Left hindlimb (tissue), 1 donor: ENCODE measurements at regions not wholly inside any gene's neighbourhood (a gene's known extent, or its start where the extent isn't known, plus 50 kb on each side); places are given as distances from the start of the nearest gene placed in this dataset.
"Not testable (repeated sequence)": the region's sequence is repeated elsewhere in the genome, so short reads cannot be mapped to it uniquely, and the experiment has no call there.

Experiments
- DNase-seq: peaks from one replicate; pipeline ENCODE4 v3.0.0-alpha.2; 2018

DNA sequence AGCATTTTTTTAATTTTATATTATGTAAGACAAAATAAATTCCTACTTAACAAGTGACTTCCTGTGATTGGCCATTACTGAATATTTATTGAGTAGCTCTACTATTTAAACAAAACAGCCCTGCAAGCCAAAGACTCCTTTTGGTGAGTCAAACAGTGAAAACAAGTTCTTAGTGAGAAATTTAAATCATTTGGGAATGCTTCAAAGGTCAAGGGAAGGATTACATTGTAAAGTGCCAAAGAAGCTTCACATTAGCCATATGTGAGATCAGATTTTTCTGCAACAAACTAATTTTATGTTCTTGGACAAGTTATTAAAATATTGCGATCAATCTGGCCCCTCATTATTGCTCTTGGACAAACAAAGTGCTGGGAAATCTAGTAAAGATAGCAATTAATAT lies 795.4 kb upstream of the MGAT4C start:
- no peak for DNase-seq

DNA sequence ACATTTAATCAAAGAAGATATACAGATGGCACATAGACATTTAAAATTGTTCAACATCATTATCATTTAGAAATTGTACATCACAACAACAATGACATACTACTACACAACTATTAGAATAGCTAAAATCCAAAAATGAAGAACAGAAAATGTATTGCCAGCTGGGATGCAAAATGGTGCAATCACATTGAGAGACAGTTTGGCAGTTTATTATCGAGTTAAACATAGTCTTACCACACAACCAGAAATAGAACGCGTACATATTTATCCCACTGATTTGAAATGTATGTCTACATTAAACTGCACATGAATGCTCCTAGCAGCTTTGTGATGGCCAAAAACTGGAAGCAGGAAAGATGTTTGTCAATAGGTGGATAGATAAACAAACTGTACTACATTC lies 791.5 kb upstream of the MGAT4C start:
- no peak for DNase-seq

DNA sequence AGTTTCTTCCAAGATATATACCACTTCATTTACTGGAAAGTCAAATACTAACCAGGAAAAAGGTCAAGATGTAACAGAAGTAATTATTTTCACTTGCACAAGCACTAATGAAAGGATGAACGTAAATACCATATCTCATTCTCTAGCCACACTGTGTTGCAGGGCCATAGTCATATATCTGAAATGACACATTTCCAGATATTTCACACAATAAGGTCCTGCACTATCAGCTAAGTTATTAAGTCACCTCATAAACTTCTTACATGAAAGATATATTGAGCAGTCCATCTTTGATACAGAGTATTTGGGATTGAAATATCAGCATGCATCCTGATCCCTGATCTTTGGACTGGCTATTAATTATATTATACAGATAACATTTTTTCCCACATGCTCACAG lies 783.3 kb upstream of the MGAT4C start:
- DNase-seq, result no peak

DNA sequence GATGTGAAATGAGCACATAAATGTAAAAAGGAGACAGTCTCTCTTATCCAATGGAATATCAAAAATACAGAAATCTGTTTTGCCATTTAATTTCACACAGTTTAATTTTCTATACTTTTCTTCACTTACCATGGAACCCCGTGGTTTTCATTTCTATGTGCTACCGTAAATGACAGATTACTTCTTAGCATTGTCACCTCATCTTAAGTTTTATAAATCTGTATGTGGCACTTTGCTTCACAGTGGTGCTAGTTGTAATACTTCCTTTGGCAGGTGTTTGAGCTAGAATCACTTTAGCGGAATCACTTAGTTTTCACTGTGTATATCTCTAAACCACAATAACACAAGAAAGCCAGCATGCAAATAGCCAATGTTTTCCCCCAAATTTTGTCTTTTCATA lies 781.9 kb upstream of the MGAT4C start:
- no peak for DNase-seq

DNA sequence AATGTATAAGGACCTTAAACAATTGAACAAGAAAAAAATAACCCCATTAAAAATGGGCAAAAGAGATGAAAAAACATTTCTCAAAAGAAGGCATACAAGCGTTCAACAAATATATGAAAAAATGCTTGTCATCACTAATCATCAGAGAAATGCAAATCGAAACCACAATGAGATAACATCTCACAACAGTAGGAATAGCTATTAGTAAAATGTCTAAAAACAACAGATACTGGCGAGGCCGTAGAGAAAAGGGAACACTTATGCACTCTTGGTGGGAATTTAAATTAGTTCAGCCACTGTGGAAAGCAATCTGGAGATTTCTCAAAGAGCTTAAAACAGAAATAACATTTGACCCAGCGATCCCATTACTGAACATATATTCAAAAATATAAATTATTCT lies 769.8 kb upstream of the MGAT4C start:
- no peak for DNase-seq

DNA sequence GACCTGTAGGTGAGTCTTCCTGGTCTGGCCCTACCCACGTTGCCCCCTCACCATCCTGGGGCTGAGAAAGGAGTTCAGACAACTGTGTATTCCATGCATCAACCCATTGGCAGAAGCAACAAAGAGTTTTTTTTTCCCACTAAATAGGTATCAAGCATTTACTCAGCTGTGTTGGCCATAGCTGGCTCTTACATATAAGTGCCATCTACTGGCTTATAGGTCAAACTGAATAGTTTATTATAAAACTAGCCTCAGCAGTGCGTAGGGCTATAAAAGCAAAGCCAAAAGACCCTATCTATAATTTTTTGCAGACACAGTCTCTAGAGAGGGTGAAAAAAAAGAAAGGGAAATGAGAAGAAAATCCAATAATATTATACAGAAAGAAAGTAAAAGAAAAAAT lies 765.2 kb upstream of the MGAT4C start:
- no peak for DNase-seq

DNA sequence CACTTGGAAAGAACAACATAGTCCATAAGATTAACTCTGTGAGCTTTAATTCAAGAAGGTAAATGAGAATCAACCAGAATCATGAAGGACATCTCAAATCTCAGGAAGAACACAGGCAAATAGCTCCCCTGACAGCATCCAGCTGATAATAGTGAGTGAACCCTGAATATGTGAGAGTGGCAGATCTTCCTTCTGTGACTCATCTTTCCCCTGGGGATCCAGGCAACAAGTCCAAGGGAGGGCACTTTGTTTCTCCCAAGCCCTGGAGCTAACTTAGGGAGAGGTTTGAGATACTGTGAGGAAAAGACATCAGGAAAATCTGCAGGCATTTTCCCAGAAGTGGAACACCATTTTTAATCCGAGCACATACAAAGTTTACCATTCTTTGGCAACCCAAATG lies 763.9 kb upstream of the MGAT4C start:
- DNase-seq, result no peak

DNA sequence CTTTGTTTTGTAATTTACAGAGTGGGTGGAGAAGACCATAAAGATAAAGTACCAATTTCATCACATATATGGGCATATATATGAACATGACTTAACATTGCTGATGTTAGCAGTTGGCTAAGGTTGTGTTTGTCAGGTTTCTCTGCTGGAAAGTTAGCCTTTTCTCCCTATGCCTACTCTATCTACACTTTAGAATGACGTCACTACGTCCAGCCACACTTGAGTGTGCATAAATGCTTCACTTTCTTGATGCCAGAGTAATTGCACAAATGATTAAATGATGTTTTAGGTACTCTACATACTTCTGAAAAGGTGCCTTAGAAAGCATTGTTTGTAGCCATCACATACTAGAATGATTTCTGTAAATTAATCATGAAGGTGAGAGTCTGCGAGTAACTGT lies 759.2 kb upstream of the MGAT4C start:
- DNase-seq, result no peak

DNA sequence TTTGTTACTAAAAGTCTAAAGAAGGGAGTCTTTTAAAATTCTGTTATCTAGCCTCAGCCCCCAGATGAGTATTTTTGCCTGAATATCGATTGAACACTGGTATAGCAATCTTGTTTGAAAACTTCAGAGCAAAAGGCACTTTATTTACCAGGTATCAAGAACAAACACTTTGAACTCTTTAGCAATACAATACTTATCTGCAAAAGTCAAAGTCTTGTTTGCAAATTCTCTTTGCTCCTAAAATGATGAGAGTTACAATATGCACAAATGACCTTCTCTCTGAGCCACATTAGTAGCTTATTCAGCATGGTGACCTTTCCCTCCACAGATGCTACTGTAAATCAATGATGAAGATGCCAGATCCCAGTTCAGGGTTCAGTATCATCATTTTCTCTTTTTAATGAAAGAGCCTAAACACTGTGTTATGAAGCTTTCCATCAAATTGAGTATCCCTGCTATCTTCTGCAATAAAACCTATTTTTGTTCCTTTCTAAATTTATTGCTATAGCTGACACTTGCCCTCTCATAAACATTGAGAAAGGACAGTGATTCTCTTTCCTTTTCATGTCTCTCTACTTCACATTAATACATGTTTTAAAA lies 752.7 kb upstream of the MGAT4C start:
- no peak for DNase-seq

DNA sequence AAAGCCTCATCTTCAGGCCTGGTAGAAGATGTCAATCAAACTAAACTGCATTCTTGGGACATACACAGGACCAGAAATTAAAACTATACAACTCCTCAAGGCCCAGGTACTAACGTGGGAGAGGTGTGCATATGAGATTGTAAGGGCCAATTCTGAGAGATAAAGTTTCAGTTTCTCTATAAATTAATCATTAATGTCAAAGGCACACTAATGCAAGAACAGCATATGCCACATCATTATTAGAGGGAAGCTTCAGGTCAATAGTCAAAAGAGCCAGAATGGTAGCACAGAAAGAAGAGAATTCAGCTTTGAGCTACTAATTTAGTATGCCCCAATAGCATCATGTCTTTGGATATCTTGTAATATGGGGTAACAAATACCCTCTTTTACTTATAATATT lies 744.9 kb upstream of the MGAT4C start:
- DNase-seq, result no peak

DNA sequence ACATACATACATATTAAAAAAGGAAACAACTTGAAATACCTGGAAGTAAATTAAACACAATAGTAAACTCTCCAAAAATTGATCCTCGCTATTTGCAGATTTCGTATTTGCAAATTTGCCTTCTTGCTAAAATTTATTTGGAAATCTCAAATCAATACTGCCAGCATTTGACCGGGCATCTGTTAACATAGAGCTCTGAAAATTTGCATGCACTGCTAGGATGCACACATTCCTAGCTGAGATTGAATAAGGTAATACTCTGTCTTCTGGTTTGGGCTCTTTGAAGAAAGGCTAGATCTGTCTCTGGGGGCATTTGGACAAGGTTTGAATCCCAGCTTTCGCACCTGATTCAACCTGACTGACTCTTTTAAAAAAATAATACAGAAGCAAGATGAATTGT lies 729.1 kb upstream of the MGAT4C start:
- DNase-seq, result no peak

DNA sequence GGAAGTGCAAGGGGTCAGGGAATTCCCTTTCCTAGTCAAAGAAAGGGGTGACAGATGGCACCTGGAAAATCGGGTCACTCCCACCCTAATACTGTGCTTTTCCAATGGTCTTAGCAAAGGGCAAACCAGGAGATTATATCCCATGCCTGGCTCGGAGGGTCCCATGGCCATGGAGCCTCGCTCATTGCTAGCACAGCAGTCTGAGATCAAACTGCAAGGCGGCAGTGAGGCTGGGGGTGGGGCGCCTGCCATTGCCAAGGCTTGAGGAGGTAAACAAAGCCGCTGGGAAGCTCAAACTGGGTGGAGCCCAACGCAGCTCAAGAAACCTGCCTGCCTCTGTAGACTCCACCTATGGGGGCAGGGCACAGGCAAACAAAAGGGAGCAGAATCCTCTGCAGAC lies 714.4 kb upstream of the MGAT4C start:
- not testable (repeated sequence) for DNase-seq

DNA sequence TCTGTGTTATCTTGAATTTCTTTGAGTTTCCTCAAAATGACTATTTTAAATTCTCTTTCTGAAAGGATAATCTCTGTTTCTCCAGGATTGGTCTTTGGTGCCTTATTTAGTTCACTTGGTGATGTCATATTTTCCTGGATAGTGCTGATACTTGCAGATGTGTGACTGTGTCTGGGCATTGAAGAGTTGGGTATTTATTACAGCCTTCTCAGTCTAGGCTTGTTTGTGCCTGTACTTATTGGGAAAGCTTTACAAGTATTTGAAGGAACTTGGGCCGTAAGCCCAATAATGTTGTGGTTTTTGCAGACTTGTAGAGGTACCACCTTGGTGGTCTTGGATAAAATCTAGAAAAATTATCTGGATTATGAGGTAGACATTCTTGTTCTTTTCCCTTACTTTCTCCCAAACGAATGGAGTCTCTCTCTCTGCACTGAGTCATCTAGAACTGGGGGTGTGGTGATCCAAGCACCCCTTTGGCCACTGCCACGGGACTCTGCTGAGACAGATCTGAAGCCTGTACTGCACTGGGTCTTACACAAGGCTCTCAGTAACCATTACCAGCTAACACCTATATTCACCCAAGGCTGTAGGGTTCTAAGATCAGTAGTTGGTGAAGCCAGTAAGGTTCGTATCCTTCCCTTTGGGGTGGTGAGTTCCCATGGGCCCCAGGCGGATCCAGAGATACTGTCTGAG lies 703.7 kb upstream of the MGAT4C start:
- DNase-seq, result no peak

DNA sequence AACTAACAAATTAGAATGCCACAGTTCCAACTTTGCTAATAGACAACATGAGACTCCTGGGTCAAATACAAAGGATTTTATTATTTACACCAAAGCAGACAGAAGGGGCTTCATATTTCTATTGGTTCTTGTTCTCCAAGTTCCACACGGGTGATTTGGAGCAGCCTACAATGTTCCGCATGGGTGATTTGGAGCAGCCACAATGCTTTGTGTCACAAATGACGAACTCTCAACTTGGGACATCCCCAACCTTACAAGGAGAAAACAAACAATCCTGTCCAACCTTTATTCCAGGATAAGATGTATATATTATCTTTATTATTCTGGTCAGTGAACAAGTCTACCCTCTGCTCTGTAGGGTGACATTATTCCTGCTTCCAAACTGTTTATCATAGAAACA lies 694.3 kb upstream of the MGAT4C start:
- DNase-seq, result no peak

DNA sequence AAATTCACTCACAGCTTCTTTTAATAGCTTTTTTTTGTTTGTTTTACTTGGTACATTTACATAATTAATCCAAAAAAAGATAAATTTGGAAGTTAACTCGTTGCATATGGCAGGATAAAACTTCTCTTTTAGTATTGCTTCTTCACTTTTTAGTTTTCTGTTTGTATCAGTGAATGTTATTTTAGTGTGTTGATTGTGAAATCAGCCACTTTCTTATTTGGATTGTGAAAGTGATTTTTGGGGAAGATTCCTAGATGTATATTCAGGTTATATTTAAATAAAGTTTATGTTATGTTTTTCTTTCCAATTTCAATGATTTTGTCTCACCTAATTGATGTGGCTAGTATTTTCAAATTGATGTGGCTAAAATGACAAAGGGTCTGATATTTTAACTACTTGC lies 693.9 kb upstream of the MGAT4C start:
- no peak for DNase-seq

DNA sequence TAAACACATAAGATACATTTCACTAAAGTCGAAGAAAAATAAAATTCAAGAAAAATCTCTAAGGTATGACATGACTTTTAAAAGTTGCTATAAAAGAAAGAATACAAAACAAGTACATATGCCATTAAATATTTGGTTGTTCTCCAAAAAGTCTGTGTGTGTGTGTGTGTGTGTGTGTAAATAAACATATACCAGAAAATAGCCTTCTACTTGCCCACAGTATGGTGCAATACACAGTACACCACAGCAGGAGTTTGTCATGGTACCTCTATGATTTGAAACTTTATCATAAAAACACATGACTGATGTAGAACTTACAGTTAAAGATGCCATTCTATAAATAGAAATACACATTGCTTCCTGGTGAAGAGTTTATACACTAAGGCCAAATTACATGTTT lies 692.7 kb upstream of the MGAT4C start:
- DNase-seq, result no peak

DNA sequence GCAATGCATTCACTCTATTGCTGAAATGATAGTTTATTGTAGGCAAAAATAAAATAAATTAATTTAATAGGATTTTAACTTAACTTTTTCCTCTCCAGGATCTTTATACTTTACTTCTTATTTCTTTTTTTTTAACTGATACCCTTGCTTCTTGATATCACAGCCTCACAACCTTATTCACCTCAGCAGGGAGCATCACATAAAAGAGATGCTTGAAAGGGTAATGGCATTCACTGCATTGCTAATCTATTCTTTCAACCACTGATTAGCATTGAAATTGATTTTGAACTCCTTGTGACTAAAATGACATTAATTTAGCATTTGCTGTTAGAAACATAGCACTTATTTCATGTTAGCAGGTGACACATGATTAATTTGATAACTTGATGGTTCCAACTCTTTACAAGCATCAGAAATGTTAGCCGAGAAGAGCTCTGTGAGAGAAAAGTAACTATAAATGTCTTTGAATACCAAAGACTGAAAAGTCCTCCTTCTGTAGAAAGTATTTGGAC lies 689.5 kb upstream of the MGAT4C start:
- DNase-seq, result no peak

DNA sequence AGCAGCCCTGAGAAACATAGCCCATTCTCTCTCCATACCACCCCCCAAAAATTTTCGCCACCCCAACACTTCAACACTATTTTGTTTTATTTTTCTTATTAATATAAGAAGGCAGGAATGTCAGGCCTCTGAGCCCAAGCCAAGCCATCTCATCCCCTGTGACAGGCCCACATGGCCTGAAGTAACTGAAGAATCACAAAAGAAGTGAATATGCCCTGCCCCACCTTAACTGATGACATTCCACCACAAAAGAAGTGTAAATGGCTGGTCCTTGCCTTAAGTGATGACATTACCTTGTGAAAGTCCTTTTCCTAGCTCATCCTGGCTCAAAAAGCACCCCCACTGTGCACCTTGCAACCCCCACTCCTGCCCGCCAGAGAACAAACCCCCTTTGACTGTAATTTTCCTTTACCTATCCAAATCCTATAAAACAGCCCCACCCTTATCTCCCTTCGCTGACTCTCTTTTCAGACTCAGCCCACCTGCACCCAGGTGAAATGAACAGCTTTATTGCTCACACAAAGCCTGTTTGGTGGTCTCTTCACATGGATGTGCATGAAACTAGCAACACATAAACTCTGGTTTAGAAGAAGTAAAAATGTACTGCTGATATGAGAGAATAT lies 688.1 kb upstream of the MGAT4C start:
- DNase-seq, result not testable (repeated sequence)

DNA sequence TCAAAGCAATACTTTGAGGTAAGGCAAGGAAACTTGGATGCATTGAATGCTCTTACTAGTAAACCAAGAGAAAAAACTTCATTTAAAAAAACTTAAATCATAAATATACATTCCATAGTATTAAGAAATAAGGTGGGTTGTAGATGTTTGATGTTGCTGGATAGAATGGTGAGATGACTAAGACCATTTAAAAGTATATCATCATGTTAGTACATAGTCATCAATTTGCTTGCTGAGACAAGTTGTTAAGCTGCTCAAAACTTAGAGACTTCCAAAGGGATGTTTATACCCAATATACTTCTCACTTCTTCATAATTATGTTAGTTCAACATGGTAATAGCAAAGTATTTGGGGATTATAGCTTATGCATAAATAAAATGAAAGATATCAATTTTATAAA lies 675.5 kb upstream of the MGAT4C start:
- DNase-seq, result no peak

DNA sequence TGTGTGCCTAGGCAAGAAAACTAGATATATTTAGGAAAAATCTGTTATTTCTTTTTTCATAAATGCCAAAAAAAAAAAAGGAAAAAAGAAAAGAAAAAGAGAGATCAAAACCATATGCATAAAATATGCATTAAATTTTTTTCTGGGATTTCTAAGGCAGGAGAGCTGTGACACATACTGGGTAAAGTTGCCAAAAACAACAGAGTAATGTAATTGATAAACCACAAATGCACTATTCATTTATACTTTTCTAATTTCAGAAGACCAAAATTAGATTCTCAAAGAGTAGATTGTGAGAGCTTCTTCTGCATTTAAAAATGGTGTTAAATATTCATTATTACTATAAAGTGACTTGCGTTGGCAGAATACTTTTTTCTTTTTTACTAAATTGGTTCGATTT lies 673.8 kb upstream of the MGAT4C start:
- DNase-seq, result no peak

DNA sequence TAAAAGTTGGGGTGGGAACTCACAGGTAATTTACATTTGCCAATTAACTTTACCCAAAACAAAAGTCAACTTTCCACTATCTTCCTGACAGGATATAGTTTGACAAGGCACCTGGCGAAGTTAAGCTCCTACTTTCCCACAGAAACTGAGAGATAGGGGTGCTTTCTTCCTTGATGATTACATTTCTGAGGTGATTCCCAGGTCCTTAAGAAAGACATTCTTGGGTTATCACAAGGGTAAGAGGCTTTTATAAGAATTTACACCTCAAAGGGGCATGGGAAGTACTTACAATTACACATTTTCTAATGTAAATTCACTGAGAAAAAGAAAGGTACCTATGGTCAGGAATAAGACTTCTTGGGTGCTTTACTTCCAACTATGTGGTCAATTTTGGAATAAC lies 660.9 kb upstream of the MGAT4C start:
- DNase-seq, result no peak

DNA sequence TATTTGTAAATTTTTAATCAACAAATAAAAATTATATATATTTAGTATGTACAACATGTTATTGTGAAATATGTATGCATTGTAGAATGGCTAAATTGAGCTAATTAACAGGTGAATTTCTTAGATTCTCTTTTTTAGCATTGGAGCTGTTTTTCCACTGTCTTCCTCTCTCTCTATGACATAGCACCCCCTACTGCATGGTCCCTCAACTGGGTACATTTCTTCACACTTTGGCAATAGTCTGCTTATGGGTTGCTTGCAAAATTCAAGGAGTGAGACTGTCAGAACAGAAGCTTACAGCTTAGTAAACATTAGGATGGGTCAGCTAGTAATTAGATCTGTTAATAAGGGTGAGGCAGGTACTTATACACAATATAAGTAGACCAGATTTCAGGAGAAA lies 658.5 kb upstream of the MGAT4C start:
- no peak for DNase-seq

DNA sequence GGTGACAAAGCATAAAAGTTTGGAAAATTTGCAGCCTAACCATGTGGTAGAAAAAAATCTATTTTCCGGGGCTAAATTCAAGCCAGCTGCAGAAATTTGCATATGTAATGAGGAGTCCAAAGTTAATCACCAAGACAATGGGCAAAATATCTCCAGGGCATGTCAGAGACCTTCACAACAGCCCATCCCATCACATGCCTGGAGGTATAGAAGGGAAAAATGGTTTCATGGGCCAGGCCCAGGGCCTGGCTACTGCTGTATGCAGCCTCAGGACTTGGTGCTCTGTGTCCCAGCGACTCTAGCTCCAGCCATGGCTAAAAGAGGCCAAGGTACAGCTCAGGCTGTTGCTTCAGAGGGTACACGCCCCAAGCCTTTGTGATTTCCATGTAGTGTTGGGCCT lies 655.8 kb upstream of the MGAT4C start:
- no peak for DNase-seq

DNA sequence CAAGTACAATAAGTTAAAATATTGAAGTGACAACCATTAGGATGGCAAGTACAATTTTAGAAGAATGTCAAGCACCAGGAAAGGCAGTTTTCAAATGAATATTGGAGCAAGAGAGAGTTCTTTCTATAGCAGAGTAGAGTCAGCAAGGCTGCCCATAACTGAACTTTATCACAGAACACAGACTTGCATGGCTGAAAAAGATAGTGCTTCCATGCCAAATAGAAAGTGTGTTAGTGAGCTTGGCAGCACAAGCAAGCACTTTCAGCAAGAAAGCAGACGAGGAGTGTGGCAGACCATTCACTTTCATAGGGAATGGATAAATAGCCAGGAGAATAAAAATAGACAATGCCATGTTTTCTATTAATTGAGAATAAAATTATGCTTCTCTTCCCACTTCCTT lies 647.0 kb upstream of the MGAT4C start:
- DNase-seq, result no peak

DNA sequence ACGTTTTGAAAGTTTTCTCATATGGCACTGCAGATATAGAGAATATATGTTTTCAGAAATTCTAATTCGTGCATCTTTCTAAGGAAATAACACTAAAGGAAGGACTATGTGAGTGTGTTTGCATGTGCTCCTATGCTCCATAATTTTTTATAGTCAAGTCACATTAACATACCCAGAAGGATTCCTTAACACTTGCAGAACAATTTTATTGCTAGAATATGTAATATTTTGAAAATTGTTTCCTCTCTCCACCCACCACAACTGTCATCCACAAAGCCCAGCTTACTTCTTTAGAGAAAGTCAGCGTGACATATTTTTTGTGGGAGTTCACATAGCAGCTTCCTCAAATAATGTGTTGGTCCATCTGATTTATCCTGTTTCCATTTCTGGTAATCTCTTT lies 604.6 kb upstream of the MGAT4C start:
- no peak for DNase-seq
